GM21528 (cell line): ENCODE measurements at regions not wholly inside any gene's neighbourhood (a gene's known extent, or its start where the extent isn't known, plus 50 kb on each side); places are given as distances from the start of the nearest gene placed in this dataset.

Experiments used
- ATAC-seq: cut with Tn5 transposase; IDR thresholded peaks from one replicate; pipeline ENCODE4 v1.9.1; 2021; ENCODE audit warnings: mild to moderate bottlenecking, moderate library complexity; ENCODE audit not compliant: unreplicated experiment, low FRiP score

GRCh38 chr18:10032331-10033015, 118.7 kb downstream of the VAPA start:
- no peak for ATAC-seq

GRCh38 chr18:10033016-10033399, 119.2 kb downstream of the VAPA start:
- no peak for ATAC-seq

GRCh38 chr18:10035281-10035991, 121.6 kb downstream of the VAPA start:
- no peak for ATAC-seq

DNA sequence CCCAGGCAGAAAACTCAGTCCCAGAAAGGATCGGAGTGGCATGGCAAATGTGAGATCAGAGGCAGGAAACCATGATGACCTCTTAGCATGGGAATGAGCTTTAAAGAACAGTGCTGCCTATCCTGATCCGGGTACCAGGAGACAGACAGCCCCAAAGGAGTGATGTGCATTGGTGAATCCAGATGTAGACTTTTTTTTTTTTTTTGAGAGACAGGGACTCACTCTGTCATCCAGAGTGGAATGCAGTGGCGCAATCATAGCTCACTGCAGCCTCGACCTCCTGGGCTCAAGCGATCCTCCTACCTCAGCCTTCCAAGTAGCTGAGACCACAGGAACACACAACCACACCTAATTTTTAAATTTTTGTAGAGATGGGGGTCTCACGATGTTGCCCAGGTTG, 122.7 kb downstream of the VAPA start:
- ATAC-seq: no peak

DNA sequence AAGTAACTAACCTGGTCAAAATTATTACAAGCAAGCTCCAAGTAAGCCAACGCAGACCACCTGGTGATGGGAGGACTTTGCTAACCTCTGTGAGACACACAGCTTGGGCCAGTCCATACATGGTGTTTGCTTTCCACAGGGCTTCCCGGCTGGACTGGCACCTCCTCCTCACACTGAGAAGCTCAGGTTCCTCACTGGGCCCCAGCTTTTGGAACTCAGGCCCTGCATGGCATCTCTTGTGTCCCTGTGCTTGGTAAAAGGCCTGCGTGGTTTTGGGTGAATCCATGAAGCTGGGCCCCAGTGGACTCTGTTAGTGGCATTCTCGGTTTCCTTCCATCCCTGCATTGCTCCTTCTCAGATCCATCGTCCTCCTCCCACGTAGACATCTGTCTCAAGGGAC, 123.4 kb downstream of the VAPA start:
- no peak for ATAC-seq

- no peak for ATAC-seq
Measured at GRCh38 chr18:10038268-10038667, 124.5 kb downstream of the VAPA start.

- no peak for ATAC-seq
Measured at GRCh38 chr18:10040287-10041011, 126.6 kb downstream of the VAPA start.

GRCh38 chr18:10041180-10041579, 127.4 kb downstream of the VAPA start:
- ATAC-seq: no peak

- no peak for ATAC-seq
Measured at GRCh38 chr18:10042492-10042891, 128.7 kb downstream of the VAPA start.

GRCh38 chr18:10044054-10044453, 130.2 kb downstream of the VAPA start:
- ATAC-seq: no peak

- no peak for ATAC-seq
Measured at GRCh38 chr18:10045296-10045891, 131.6 kb downstream of the VAPA start.

DNA sequence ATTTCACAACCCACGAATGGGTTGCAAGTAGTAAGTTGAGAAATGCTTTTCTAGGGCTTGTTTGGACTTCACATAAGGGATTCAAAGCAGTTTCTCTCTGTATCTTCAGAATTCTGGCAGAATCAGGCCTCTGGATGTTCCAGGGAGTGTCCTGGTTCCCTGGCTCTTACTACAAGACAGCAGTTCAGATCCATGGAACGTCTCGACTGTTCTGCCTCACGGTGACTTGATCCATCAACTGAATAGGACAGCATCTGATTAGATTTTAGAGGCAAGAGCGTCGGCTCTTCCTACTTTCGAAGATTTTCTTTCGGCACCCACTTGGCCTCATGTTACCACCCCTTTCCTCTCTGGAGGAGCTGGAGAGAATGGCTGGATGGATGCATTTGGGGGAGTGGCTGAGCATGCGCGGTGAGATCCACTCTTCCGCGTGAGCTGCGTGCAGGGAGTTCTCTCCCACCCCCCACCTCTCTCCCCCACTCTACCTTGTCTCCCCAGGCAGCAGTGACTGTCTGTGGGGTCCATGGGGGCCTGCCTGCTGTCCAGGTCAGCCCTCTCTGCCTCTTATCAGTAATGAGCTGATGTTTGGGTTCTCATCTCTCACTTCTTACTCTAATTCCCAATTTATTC, 132.5 kb downstream of the VAPA start:
- no peak for ATAC-seq

DNA sequence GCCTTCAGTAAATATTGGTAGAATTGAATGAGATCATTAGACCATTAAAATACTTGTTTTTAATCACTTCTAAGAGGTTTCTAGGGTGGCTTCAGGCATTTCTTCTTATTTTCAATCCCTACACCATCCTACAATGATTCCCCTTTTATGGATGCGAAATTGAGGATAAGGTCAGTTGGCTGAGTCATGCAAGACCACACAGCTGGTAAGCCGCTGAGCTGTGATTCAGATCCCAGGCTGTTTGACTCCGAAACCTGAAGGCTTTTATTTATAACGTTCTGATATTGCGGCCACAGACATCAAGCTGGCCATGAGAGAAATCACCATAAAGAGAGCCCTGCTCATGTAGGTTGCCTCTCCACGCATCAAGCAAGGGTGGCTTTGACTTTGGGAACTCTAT, 133.4 kb downstream of the VAPA start:
- no peak for ATAC-seq

GRCh38 chr18:10049747-10050146, 135.9 kb downstream of the VAPA start:
- no peak for ATAC-seq

GRCh38 chr18:10050956-10051355, 137.1 kb downstream of the VAPA start:
- ATAC-seq: no peak

DNA sequence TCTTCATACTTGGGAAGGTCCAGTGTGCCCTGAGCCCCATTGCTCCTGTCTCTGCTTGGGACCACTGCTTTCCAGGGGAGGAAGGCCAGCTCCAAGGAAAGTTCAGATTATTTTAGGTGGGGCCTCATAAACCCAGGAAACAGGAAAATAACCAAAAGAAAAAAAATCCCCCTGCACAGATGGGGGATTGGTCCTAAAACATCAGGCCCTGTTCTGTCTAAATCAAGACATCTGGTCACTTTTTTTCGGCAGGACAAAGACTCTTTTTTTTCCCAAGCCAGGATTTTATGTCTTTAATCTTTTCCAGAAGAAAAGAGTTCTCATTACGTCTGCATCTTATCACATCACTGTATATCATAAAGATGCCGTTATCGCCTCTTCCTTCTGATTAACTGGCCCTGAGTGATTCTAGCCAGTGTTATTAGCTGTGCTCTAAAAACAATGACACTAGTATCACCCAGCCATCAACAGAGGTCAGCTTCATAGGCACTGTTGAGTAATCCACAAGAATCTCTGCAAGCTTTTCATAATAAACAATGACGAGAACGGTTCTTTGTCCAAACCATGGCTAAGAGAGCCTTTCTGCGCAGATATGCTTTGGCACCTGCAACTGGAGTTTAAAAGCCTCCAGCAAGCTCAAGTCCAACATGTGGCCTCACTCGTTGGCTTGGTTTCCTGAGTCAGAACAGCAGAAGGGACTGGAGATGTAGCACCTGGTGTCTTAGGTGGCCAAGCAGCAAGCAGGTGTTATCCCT, 138.2 kb downstream of the VAPA start:
- ATAC-seq: no peak

GRCh38 chr18:10052871-10053270, 139.1 kb downstream of the VAPA start:
- no peak for ATAC-seq

DNA sequence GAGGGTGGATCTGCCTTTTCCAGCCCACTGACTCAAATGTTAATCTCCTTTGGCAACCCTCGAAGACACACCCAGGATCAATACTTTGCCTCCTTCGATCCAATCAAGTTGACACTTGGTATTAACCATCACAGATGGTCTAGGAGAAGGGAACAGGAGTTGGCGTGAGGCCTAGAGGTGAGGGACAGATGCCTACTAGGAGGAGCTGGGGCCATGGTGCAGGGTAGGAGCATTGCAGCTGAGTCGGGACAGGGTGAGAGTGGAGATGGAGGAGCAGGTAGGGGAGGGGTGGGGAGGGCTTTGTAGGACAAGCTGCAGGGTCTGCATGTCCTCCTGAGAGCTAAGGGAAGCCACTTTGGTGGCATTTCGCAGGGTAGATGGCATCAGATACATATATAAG, 140.0 kb downstream of the VAPA start:
- no peak for ATAC-seq

DNA sequence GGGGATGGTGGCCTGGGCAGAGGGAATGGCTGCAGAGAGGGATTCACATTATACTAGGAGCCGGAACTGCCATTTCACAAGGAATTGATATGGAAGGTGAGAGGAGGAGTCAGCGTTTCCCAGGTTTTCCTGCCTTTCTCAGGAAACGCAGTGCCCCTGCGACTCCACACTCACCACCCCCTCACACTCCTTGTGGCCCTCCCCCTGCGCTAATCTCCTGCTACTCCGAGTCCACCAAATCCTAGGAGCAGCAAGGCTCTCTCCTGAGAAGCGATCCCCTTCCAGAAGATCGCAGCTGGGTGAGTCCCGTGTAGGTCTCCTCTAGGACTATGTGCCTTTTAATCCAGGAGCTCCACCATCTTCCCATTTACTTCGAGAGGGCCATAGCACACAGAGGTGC, 140.6 kb downstream of the VAPA start:
- ATAC-seq: no peak

GRCh38 chr18:10055125-10055750, 141.4 kb downstream of the VAPA start:
- no peak for ATAC-seq
